Neural progenitor cell (in vitro differentiated cells): ENCODE measurements at regions not wholly inside any gene's neighbourhood (a gene's known extent, or its start where the extent isn't known, plus 50 kb on each side); places are given as distances from the start of the nearest gene placed in this dataset.

ENCODE experiments used
- DNase-seq: peaks from one replicate; pipeline ENCODE4 v3.0.0-alpha.2; 2016; ENCODE audit warnings: low spot score
- H2AFZ ChIP-seq: fragments of 200-600 bp; sonication (generic); replicated peaks from 2 replicates; pipeline ENCODE4 v1.6.1; 2016; ENCODE audit warnings: antibody characterized with exemption
- H3F3A ChIP-seq: fragments of 200-600 bp; sonication (generic); 2 replicates; pipeline ENCODE4 v1.6.1; 2016; ENCODE audit warnings: antibody characterized with exemption, low read depth
- H3K27ac ChIP-seq: fragments of 200-600 bp; sonication (generic); 2 replicates; pipeline ENCODE4 v1.5.1; 2016; ENCODE audit warnings: mild to moderate bottlenecking
- H3K27me3 ChIP-seq: fragments of 200-600 bp; sonication (generic); 2 replicates; pipeline ENCODE4 v1.6.1; 2016; ENCODE audit warnings: mild to moderate bottlenecking, moderate library complexity
- H3K36me3 ChIP-seq: fragments of 200-600 bp; sonication (generic); 2 replicates; pipeline ENCODE4 v1.5.1; 2016
- H3K4me1 ChIP-seq: fragments of 200-600 bp; sonication (generic); 2 replicates; pipeline ENCODE4 v1.6.1; 2016; ENCODE audit warnings: mixed run types
- H3K4me2 ChIP-seq: fragments of 200-600 bp; sonication (generic); 2 replicates; pipeline ENCODE4 v1.6.1; 2016
- H3K4me3 ChIP-seq: fragments of 200-600 bp; sonication (generic); 2 replicates; pipeline ENCODE4 v1.5.1; 2016
- H3K79me2 ChIP-seq: fragments of 200-600 bp; sonication (generic); 2 replicates; pipeline ENCODE4 v1.6.1; 2016; ENCODE audit warnings: low read depth
- H3K9ac ChIP-seq: fragments of 200-600 bp; sonication (generic); 2 replicates; pipeline ENCODE4 v1.6.1; 2016
- H3K9me3 ChIP-seq: fragments of 200-600 bp; sonication (generic); 2 replicates; pipeline ENCODE4 v1.5.1; 2016; ENCODE audit warnings: low read depth
- H4K20me1 ChIP-seq: fragments of 200-600 bp; sonication (generic); 2 replicates; pipeline ENCODE4 v1.6.1; 2016; ENCODE audit warnings: low read depth
- H3K27ac Mint-ChIP-seq: 3 replicates; pipeline ENCODE4 v1.8.0; 2021; ENCODE audit warnings: mixed read lengths
- H3K27me3 Mint-ChIP-seq: 2 replicates; pipeline ENCODE4 v1.8.0; 2022; ENCODE audit warnings: low read depth, mild to moderate bottlenecking, inconsistent platforms, moderate library complexity, mixed read lengths; ENCODE audit not compliant: insufficient read depth
- H3K36me3 Mint-ChIP-seq: 3 replicates; pipeline ENCODE4 v1.8.0; 2021; ENCODE audit warnings: mixed read lengths
- H3K4me1 Mint-ChIP-seq: 3 replicates; pipeline ENCODE4 v1.8.0; 2021; ENCODE audit warnings: mixed read lengths
- H3K4me3 Mint-ChIP-seq: 3 replicates; pipeline ENCODE4 v1.8.0; 2021; ENCODE audit warnings: mild to moderate bottlenecking, moderate library complexity, mixed read lengths
- H3K9me3 Mint-ChIP-seq: 3 replicates; pipeline ENCODE4 v1.8.0; 2020; ENCODE audit warnings: mixed read lengths
- CTCF ChIP-seq: fragments of 200-600 bp; sonication (generic); IDR thresholded peaks from 2 replicates; pipeline ENCODE4 v1.5.1; 2017; ENCODE audit warnings: antibody characterized with exemption, mild to moderate bottlenecking
- EZH2 ChIP-seq: fragments of 200-600 bp; sonication (generic); IDR thresholded peaks from 2 replicates; pipeline ENCODE4 v1.6.1; 2017; ENCODE audit warnings: antibody characterized with exemption, mild to moderate bottlenecking, moderate library complexity
- EZH2phosphoT487 ChIP-seq: fragments of 200-600 bp; sonication (generic); IDR thresholded peaks from 2 replicates; pipeline ENCODE4 v1.6.1; 2017; ENCODE audit warnings: antibody characterized with exemption

GRCh38 chr6:14440940-14441781 lies 323.6 kb downstream of the CD83 start:
- Histone ChIP-seq H3F3A (peaks cover 26% of the 10 kb centered on the region), H3K79me2 (no peaks in the 10 kb centered on the region), H3K9me3 (no peaks in the 10 kb centered on the region), H3K4me3 (peak overlapping the region; percentile 6), H4K20me1 (no peaks in the 10 kb centered on the region), H3K4me2 (peak overlapping the region; percentile 60), H3K27ac (peak overlapping the region; percentile 72), H3K9ac (no peak overlapping the region), H2AFZ (no peak overlapping the region), H3K36me3 (no peaks in the 10 kb centered on the region), H3K27me3 (no peaks in the 10 kb centered on the region), H3K4me1 (peaks cover 57% of the 10 kb centered on the region)
- peak; percentile 87 for DNase-seq
- Mint-ChIP-seq H3K9me3 (peaks cover 2% of the 10 kb centered on the region), H3K36me3 (no peaks in the 10 kb centered on the region), H3K27me3 (peaks cover 15% of the 10 kb centered on the region), H3K4me1 (peaks cover 53% of the 10 kb centered on the region), H3K27ac (peak overlapping the region; percentile 52), H3K4me3 (no peak overlapping the region)
- TF ChIP-seq EZH2, result no peak
- TF ChIP-seq EZH2phosphoT487, result peak; percentile 82
- TF ChIP-seq CTCF, result no peak

- H3F3A ChIP-seq, result peaks cover 26% of the 10 kb centered on the region
- H4K20me1 ChIP-seq, result no peaks in the 10 kb centered on the region
- no peaks in the 10 kb centered on the region for H3K79me2 ChIP-seq
- TF ChIP-seq CTCF, result no peak
- no peak for TF ChIP-seq EZH2
- no peak for TF ChIP-seq EZH2phosphoT487
- peak overlapping the region; percentile 60 for H3K4me2 ChIP-seq
- peak overlapping the region; percentile 72 for H3K27ac ChIP-seq
- H3K4me3 ChIP-seq, result no peak overlapping the region
- H3K27ac Mint-ChIP-seq, result peak overlapping the region; percentile 83
- peaks cover 6% of the 10 kb centered on the region for H3K9me3 Mint-ChIP-seq
- no peaks in the 10 kb centered on the region for H3K36me3 Mint-ChIP-seq
- peaks cover 48% of the 10 kb centered on the region for H3K4me1 Mint-ChIP-seq
- H2AFZ ChIP-seq, result no peak overlapping the region
- H3K36me3 ChIP-seq, result no peaks in the 10 kb centered on the region
- no peak overlapping the region for H3K4me3 Mint-ChIP-seq
- H3K4me1 ChIP-seq, result peaks cover 52% of the 10 kb centered on the region
- H3K27me3 ChIP-seq, result no peaks in the 10 kb centered on the region
- H3K9me3 ChIP-seq, result no peaks in the 10 kb centered on the region
- no peak for DNase-seq
- H3K9ac ChIP-seq, result no peak overlapping the region
- H3K27me3 Mint-ChIP-seq, result peaks cover 16% of the 10 kb centered on the region
Measured at GRCh38 chr6:14442242-14442641, 324.7 kb downstream of the CD83 start.

- Histone ChIP-seq H3K79me2 (no peaks in the 10 kb centered on the region), H3K9me3 (no peaks in the 10 kb centered on the region), H3K4me2 (peak overlapping the region; percentile 40), H3K27ac (no peak overlapping the region), H3K36me3 (no peaks in the 10 kb centered on the region), H4K20me1 (no peaks in the 10 kb centered on the region), H3K27me3 (no peaks in the 10 kb centered on the region), H3F3A (peaks cover 26% of the 10 kb centered on the region), H3K9ac (no peak overlapping the region), H2AFZ (no peak overlapping the region), H3K4me1 (peaks cover 52% of the 10 kb centered on the region), H3K4me3 (no peak overlapping the region)
- Mint-ChIP-seq H3K4me3 (no peak overlapping the region), H3K9me3 (peaks cover 18% of the 10 kb centered on the region), H3K27me3 (peaks cover 13% of the 10 kb centered on the region), H3K4me1 (peaks cover 48% of the 10 kb centered on the region), H3K36me3 (peaks cover 4% of the 10 kb centered on the region), H3K27ac (no peak overlapping the region)
- DNase-seq, result no peak
- TF ChIP-seq CTCF (no peak), EZH2 (no peak), EZH2phosphoT487 (no peak)
Measured at GRCh38 chr6:14443629-14444268, 326.2 kb downstream of the CD83 start.
